BJ (cell line): ENCODE measurements at regions not wholly inside any gene's neighbourhood (a gene's known extent, or its start where the extent isn't known, plus 50 kb on each side); places are given as distances from the start of the nearest gene placed in this dataset.
A peak's percentile ranks its signal among the peaks of the same experiment; 100 is the strongest.

Experiments
- CTCF ChIA-PET: fragments of 350-600 bp; formaldehyde crosslinking; extraction: SDS; loops from one replicate; lab custom pipeline; 2021; ENCODE audit warnings: antibody characterized with exemption, inconsistent platforms; lab: Yijun Ruan, JAX
- POLR2A ChIA-PET: fragments of 300-600 bp; sonication (Branson Sonifier 250); formaldehyde crosslinking; extraction: SDS; loops from one replicate; lab custom pipeline; 2021; ENCODE audit warnings: antibody characterized with exemption; lab: Charles Lee
- DNase-seq: peaks from one replicate; pipeline ENCODE4 v3.0.0-alpha.2; 2011; ENCODE audit warnings: low read depth
- H3K27me3 ChIP-seq: 2 replicates; pipeline ENCODE4 v1.6.0; 2011; ENCODE audit warnings: low read length; ENCODE audit not compliant: control insufficient read depth, insufficient read depth
- H3K36me3 ChIP-seq: 2 replicates; pipeline ENCODE4 v1.5.1; 2011; ENCODE audit warnings: low read length; ENCODE audit not compliant: control insufficient read depth, insufficient read depth
- H3K4me3 ChIP-seq: 2 replicates; pipeline ENCODE4 v1.5.1; 2011; ENCODE audit warnings: low read depth, mild to moderate bottlenecking, control low read depth, low read length
- TF ChIP-seq, protein P1 (sequence below): IDR thresholded peaks from 2 replicates; pipeline ENCODE4 v1.5.1; 2011; ENCODE audit warnings: low read depth, mild to moderate bottlenecking, control low read depth, inconsistent platforms, low read length, moderate library complexity; ENCODE audit not compliant: insufficient read depth

DNA sequence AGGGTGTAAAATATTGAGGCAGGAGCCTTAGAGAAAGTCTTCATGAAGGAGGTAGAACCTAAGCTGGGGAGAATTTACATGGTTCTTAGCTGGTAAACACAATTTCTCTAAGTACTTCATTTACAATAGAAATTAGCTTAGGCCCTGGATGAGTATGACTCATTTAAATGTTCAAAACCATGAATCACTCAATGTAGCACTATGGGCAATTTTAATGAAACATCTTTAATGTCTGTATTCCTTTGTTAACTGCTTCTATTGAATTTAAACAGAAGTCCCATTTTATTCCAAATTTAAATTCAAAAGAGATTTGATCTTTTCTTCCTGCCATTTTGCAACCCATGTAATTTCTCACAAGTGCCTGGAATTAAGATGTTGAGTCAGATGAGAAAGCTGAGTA lies 252.1 kb downstream of the RFC3 start:
- TF ChIP-seq, protein P1, sequence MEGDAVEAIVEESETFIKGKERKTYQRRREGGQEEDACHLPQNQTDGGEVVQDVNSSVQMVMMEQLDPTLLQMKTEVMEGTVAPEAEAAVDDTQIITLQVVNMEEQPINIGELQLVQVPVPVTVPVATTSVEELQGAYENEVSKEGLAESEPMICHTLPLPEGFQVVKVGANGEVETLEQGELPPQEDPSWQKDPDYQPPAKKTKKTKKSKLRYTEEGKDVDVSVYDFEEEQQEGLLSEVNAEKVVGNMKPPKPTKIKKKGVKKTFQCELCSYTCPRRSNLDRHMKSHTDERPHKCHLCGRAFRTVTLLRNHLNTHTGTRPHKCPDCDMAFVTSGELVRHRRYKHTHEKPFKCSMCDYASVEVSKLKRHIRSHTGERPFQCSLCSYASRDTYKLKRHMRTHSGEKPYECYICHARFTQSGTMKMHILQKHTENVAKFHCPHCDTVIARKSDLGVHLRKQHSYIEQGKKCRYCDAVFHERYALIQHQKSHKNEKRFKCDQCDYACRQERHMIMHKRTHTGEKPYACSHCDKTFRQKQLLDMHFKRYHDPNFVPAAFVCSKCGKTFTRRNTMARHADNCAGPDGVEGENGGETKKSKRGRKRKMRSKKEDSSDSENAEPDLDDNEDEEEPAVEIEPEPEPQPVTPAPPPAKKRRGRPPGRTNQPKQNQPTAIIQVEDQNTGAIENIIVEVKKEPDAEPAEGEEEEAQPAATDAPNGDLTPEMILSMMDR, result no peak
- no peaks in the 10 kb centered on the region for H3K36me3 ChIP-seq
- ChIA-PET POLR2A (no interaction called here), CTCF (interaction anchor here (1.5 kb wide), 1 partner anchor 19 kb away, joined by 4 read pairs; no protein-coding TSS in a partner anchor)
- no peak for DNase-seq
- H3K4me3 ChIP-seq, result no peak overlapping the region
- H3K27me3 ChIP-seq, result no peaks in the 10 kb centered on the region

DNA sequence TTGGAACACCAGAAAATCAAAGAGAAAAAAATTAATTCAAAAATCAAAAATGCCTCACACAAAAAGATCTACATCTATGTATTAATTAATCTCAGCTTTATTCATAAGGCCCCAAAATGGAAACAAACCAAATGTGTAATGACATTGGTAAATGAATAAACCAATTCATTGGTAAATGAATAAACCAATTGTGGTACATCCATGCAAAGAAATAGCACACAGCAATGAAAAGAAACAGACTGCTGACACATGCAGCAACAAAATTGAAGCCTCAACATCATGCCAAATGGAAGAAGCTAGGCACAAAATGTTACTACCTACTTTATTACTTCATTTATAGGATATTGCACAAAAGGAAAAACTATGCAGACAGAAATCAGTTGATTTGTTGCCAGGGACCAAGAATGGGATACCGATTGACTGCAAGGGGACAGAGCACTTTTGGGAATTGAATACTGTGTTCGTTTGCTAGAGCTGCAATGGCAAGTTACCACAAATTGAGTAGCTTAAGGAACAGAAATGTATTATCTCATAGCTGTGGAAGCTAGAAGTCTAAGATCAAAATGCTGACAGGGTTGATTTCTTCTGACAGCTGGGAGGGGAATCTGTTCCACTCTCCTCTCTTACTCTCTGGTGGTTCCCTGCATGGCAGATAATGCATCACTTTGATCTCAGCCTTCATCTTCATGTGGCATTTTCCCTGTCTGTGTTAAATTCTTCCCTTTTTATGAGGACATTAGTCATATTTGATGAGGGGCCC lies 252.8 kb downstream of the RFC3 start:
- no peak for DNase-seq
- Histone ChIP-seq H3K27me3 (no peaks in the 10 kb centered on the region), H3K4me3 (no peak overlapping the region), H3K36me3 (no peaks in the 10 kb centered on the region)
- CTCF ChIA-PET, result interaction anchor here (1.5 kb wide), 1 partner anchor 18 kb away, joined by 4 read pairs; no protein-coding TSS in a partner anchor
- POLR2A ChIA-PET, result no interaction called here
- TF ChIP-seq, protein P1, result no peak

DNA sequence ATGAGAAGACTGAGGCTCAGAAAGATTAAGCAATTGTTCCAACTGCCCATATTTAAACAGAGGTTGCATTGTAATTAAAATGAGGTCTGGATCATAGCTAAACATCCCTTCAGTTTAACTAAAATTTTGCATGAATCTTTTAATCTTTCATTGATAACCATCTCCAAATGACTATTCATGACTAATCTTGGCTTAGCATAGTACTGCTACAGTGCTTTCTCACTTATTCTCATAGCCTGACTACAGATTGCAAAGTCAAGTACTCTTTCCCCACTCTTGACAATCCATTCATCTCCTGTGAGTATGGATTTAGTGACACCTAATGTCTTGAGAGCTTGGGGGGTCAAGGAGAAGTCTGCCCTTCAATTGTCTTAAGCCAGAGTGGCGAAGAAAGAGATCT lies 258.4 kb downstream of the RFC3 start:
- peak; percentile 42 for DNase-seq
- Histone ChIP-seq H3K27me3 (no peaks in the 10 kb centered on the region), H3K36me3 (no peaks in the 10 kb centered on the region), H3K4me3 (no peak overlapping the region)
- CTCF ChIA-PET, result interaction anchor here (0.9 to 4.0 kb wide), 9 partner anchors 10 to 1082 kb away, joined by 3 to 43 read pairs (median 9); no protein-coding TSS in a partner anchor
- TF ChIP-seq, protein P1, result no peak
- POLR2A ChIA-PET, result no interaction called here

DNA sequence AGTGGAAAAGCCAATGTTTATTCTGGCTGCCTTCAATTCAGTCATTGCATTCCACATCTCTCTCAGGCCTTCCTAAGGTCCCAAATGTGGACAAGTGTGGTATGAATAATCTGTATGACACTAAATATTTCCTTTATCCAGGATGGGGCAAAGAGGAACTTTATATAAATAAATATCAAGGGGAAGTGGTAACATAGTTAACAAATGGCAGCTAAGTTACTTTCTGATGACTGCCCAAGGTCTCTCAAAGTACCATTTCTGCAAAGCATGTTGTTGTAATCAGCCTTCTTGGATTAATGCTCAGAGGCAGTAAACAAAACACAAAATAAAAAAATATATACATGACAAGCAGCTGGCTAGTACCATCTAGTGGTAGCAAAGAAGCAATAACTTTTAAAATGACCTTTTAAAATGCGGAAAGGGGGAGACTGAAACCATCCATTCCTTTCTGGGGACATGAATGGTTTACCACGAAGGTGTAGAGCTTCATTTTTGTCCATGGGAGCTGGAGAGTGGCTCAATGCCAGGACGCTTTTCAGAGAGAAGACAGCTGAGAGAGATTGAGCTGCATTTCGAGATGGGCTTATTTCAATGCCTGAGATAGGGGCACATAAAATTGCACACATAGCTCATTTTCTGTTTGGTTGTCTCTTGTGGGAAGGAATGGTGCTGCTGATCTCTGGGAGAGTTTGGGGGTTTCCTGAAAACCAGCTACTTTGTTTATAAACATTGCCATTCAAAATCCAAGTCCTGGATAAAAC lies 259.2 kb downstream of the RFC3 start:
- POLR2A ChIA-PET, result interaction anchor here (0.5 to 0.6 kb wide), 2 partner anchors 21 to 873 kb away, joined by 3 to 5 read pairs; no protein-coding TSS in a partner anchor
- TF ChIP-seq, protein P1, result peak; percentile 58
- Histone ChIP-seq H3K4me3 (no peak overlapping the region), H3K36me3 (no peaks in the 10 kb centered on the region), H3K27me3 (no peaks in the 10 kb centered on the region)
- CTCF ChIA-PET, result interaction anchor here (0.6 to 4.0 kb wide), 16 partner anchors 9 to 1083 kb away, joined by 3 to 43 read pairs (median 4); no protein-coding TSS in a partner anchor
- peak; percentile 55 for DNase-seq
